Mammary epithelial cell (primary cell): ENCODE measurements at regions not wholly inside any gene's neighbourhood (a gene's known extent, or its start where the extent isn't known, plus 50 kb on each side); places are given as distances from the start of the nearest gene placed in this dataset.

Experiments used
- CTCF ChIP-seq, 2 donors: IDR thresholded peaks in 1 of 2; conservative IDR thresholded peaks in 1 of 2; 2 replicates each; pipeline ENCODE4 v1.5.1; 2011 to 2012; ENCODE audit warnings: inconsistent platforms in 2 of 2, low read length in 2 of 2, mild to moderate bottlenecking in 2 of 2, control low read depth in 1 of 2, low read depth in 1 of 2; ENCODE audit not compliant: insufficient read depth in 1 of 2; ENCODE audit errors: extremely low read depth in 1 of 2
- EZH2 ChIP-seq: IDR thresholded peaks from 2 replicates; pipeline ENCODE4 v1.6.1; 2012; ENCODE audit warnings: low read length, inconsistent platforms, borderline replicate concordance

GRCh38 chr7:69336976-69337375 is 261.3 kb upstream of the AUTS2 start:
- no peak for TF ChIP-seq EZH2
- TF ChIP-seq CTCF (conservative IDR thresholded peaks at IDR 0.05 in 1 of 2, IDR thresholded peaks at IDR 0.05 in 1 of 2; ENCODE audit: extremely low read depth in 1 of 2, insufficient read depth in 1 of 2, low read depth in 1 of 2, low read length in 2 of 2) = no peak
